Mesenchymal stem cell (in vitro differentiated cells and primary cell): ENCODE measurements at regions not wholly inside any gene's neighbourhood (a gene's known extent, or its start where the extent isn't known, plus 50 kb on each side); places are given as distances from the start of the nearest gene placed in this dataset.

Experiments used
- DNase-seq: peaks from one replicate; pipeline ENCODE4 v3.0.0-alpha.2; 2013
- H2AFZ ChIP-seq: one replicate; pipeline ENCODE4 v1.6.1; 2013; ENCODE audit warnings: low read depth, mild to moderate bottlenecking, control low read depth, inconsistent platforms, low read length, moderate library complexity
- H2AK5ac ChIP-seq: 2 replicates; pipeline ENCODE4 v1.6.1; 2013; ENCODE audit warnings: low read length, moderate library complexity, mild to moderate bottlenecking, inconsistent platforms; ENCODE audit not compliant: severe bottlenecking
- H2BK120ac ChIP-seq: one replicate; pipeline ENCODE4 v1.6.1; 2013; ENCODE audit warnings: low read depth, mild to moderate bottlenecking, inconsistent platforms, low read length, moderate library complexity
- H2BK12ac ChIP-seq, 2 experiments: one replicate each; pipeline ENCODE4 v1.6.1; 2013; ENCODE audit warnings: inconsistent platforms in 2 of 2, low read length in 2 of 2, mild to moderate bottlenecking in 2 of 2, moderate library complexity in 2 of 2, control low read depth in 1 of 2
- H2BK15ac ChIP-seq: one replicate; pipeline ENCODE4 v1.6.1; 2013; ENCODE audit warnings: mild to moderate bottlenecking, low read depth, inconsistent platforms; ENCODE audit not compliant: poor library complexity, severe bottlenecking
- H2BK5ac ChIP-seq: 2 replicates; pipeline ENCODE4 v1.6.1; 2013; ENCODE audit warnings: low read depth, mild to moderate bottlenecking, low read length, control low read depth, inconsistent platforms; ENCODE audit not compliant: poor library complexity, severe bottlenecking
- H3K14ac ChIP-seq, 2 experiments: one replicate each; pipeline ENCODE4 v1.6.1; 2013; ENCODE audit warnings: inconsistent platforms in 2 of 2, low read length in 2 of 2, control low read depth in 1 of 2, mild to moderate bottlenecking in 1 of 2, moderate library complexity in 1 of 2
- H3K18ac ChIP-seq, 2 experiments: one replicate each; pipeline ENCODE4 v1.6.1; 2013; ENCODE audit warnings: inconsistent platforms in 2 of 2, low read length in 2 of 2, control low read depth in 1 of 2, low read depth in 1 of 2, mild to moderate bottlenecking in 1 of 2
- H3K23ac ChIP-seq, 2 experiments: one replicate each; pipeline ENCODE4 v1.6.1; 2013; ENCODE audit warnings: inconsistent platforms in 2 of 2, low read length in 2 of 2, mild to moderate bottlenecking in 2 of 2, moderate library complexity in 2 of 2, control low read depth in 1 of 2
- H3K27ac ChIP-seq: 2 replicates; pipeline ENCODE4 v1.5.1; 2013; ENCODE audit warnings: mild to moderate bottlenecking, moderate library complexity, low read length, control low read depth, inconsistent platforms; ENCODE audit not compliant: poor library complexity, severe bottlenecking
- H3K27me3 ChIP-seq, 2 experiments: 2 replicates each; pipeline versions ENCODE4 v1.6.1 to v1.7.0; 2013; ENCODE audit warnings: low read length in 2 of 2, mild to moderate bottlenecking in 2 of 2, moderate library complexity in 2 of 2, control low read depth in 1 of 2, inconsistent platforms in 1 of 2; ENCODE audit not compliant: control insufficient read depth in 1 of 2, insufficient read depth in 1 of 2
- H3K36me3 ChIP-seq, 2 experiments: 2 replicates each; pipeline versions ENCODE4 v1.6.1 to v1.7.0; 2013; ENCODE audit warnings: low read length in 2 of 2, control low read depth in 1 of 2, inconsistent platforms in 1 of 2, low read depth in 1 of 2, mild to moderate bottlenecking in 1 of 2; ENCODE audit not compliant: insufficient read depth in 2 of 2, control insufficient read depth in 1 of 2
- H3K4ac ChIP-seq, 2 experiments: one replicate each; pipeline ENCODE4 v1.6.1; 2013; ENCODE audit warnings: inconsistent platforms in 2 of 2, low read length in 2 of 2, mild to moderate bottlenecking in 2 of 2, moderate library complexity in 2 of 2, control low read depth in 1 of 2, low read depth in 1 of 2
- H3K4me1 ChIP-seq: 2 replicates; pipeline ENCODE4 v1.6.1; 2013; ENCODE audit warnings: low read depth, low read length, control low read depth; ENCODE audit not compliant: control insufficient read depth, insufficient read depth
- H3K4me2 ChIP-seq: 2 replicates; pipeline ENCODE4 v1.6.1; 2013; ENCODE audit warnings: low read length, mild to moderate bottlenecking, inconsistent platforms; ENCODE audit not compliant: poor library complexity, severe bottlenecking
- H3K4me3 ChIP-seq, 2 experiments: 2 replicates each; pipeline versions ENCODE4 v1.5.1 to v1.7.0; 2013; ENCODE audit warnings: low read length in 2 of 2, mild to moderate bottlenecking in 2 of 2, control low read depth in 1 of 2, low read depth in 1 of 2; ENCODE audit not compliant: insufficient read depth in 1 of 2
- H3K79me1 ChIP-seq: replicated peaks from 2 replicates; pipeline ENCODE4 v1.6.1; 2013; ENCODE audit warnings: mild to moderate bottlenecking, control low read depth, low read length, inconsistent platforms; ENCODE audit not compliant: poor library complexity, severe bottlenecking
- H3K9ac ChIP-seq: 2 replicates; pipeline ENCODE4 v1.7.0; 2013; ENCODE audit warnings: mild to moderate bottlenecking, low read length, moderate library complexity
- H3K9me3 ChIP-seq: 2 replicates; pipeline ENCODE4 v1.7.0; 2013; ENCODE audit warnings: mild to moderate bottlenecking, low read length; ENCODE audit not compliant: control insufficient read depth
- H4K8ac ChIP-seq: one replicate; pipeline ENCODE4 v1.6.1; 2013; ENCODE audit warnings: inconsistent platforms, mild to moderate bottlenecking, low read length, moderate library complexity
- H4K91ac ChIP-seq: one replicate; pipeline ENCODE4 v1.6.1; 2013; ENCODE audit warnings: mild to moderate bottlenecking, low read length, inconsistent platforms
- WGBS: methylation state at CpG from one replicate; pipeline ENCODE4 v1.1.7; 2013; ENCODE audit warnings: mixed read lengths; 5-methylcytosine and 5-hydroxymethylcytosine counted together

DNA sequence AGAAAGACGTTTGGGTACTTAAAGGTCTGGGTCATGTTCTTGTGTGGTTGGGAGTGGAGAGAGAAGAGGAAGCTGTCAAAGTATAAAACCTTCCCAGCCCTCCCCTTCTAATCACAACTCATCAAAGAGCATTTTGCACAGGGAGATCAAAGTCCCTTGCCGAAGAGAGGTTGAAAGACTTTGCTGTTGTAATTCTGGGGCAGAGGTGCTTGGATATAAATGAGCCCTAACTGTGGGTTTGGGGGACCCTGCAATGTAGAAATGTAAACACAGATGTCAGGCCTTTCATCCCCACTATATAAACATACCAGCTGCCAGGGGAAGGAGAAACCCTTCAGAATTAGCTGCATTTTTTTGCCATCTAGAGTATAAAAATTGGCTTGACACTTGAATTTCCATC, 182.1 kb downstream of the ETAA1 start:
- no peak overlapping the region for H3K27ac ChIP-seq
- H3K9me3 ChIP-seq: peaks cover 28% of the 10 kb centered on the region
- H2BK5ac ChIP-seq: no peak overlapping the region
- H3K14ac ChIP-seq: no peak overlapping the region
- H4K8ac ChIP-seq: no peak overlapping the region
- no peaks in the 10 kb centered on the region for H3K79me1 ChIP-seq
- WGBS: no CpG with 5 or more reads among the region's 2 CpGs
- H3K4me2 ChIP-seq: no peak overlapping the region
- no peak overlapping the region for H3K4me3 ChIP-seq
- H3K36me3 ChIP-seq: no peaks in the 10 kb centered on the region
- H3K9ac ChIP-seq: no peak overlapping the region
- H2BK15ac ChIP-seq: no peak overlapping the region
- no peak overlapping the region for H3K18ac ChIP-seq
- no peak overlapping the region for H4K91ac ChIP-seq
- no peak overlapping the region for H2BK12ac ChIP-seq
- no peak overlapping the region for H3K23ac ChIP-seq
- peak; percentile 33 for DNase-seq
- no peak overlapping the region for H3K4ac ChIP-seq
- no peak overlapping the region for H2BK120ac ChIP-seq
- H2AFZ ChIP-seq: no peak overlapping the region
- H3K4me1 ChIP-seq: no peaks in the 10 kb centered on the region
- no peaks in the 10 kb centered on the region for H3K27me3 ChIP-seq
- H2AK5ac ChIP-seq: no peak overlapping the region

- Histone ChIP-seq H3K18ac (no peak overlapping the region), H3K36me3 (no peaks in the 10 kb centered on the region), H3K27me3 (no peaks in the 10 kb centered on the region), H3K4me1 (no peaks in the 10 kb centered on the region), H4K91ac (no peak overlapping the region), H2BK12ac (no peak overlapping the region), H3K4me3 (no peak overlapping the region), H2BK5ac (no peak overlapping the region), H4K8ac (no peak overlapping the region), H2AK5ac (no peak overlapping the region), H3K4me2 (no peak overlapping the region), H3K9ac (no peak overlapping the region), H3K4ac (no peak overlapping the region), H2AFZ (no peak overlapping the region), H2BK15ac (no peak overlapping the region), H3K14ac (no peak overlapping the region), H3K79me1 (no peaks in the 10 kb centered on the region), H3K23ac (no peak overlapping the region), H2BK120ac (no peak overlapping the region), H3K27ac (no peak overlapping the region), H3K9me3 (peaks cover 34% of the 10 kb centered on the region)
- no peak for DNase-seq
- WGBS: 80% methylated on average over 1 of the region's 1 CpG
Measured at GRCh38 chr2:67579806-67580205, 182.7 kb downstream of the ETAA1 start.

DNA sequence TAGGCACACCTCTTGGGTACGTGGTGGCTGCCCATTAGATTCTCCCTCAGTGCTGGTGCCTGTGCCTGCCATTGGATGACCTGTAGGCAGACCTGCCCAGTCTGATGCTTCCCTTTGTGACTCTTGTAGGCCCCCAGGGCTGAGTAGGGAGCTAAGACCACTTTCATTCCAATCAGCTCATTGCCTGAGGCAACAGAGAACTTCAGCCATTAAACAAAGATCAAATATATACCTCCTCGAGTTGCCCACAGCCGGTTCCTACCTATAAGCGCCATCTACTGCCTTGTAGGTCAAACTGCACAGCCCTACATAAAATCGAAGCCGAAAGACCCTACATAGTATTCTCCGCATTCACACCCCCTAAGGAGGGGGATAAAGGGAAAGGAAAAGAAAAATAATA, 184.6 kb downstream of the ETAA1 start:
- Histone ChIP-seq H2AFZ (no peak overlapping the region), H2BK15ac (no peak overlapping the region), H3K14ac (no peak overlapping the region), H3K23ac (no peak overlapping the region), H2AK5ac (no peak overlapping the region), H2BK5ac (no peak overlapping the region), H3K4ac (no peak overlapping the region), H2BK120ac (no peak overlapping the region), H3K9me3 (peaks cover 53% of the 10 kb centered on the region), H3K18ac (peak overlapping the region in 1 of 2 experiments; percentile 11), H3K27ac (no peak overlapping the region), H3K4me3 (peak overlapping the region in 1 of 2 experiments; percentile 9), H3K27me3 (no peaks in the 10 kb centered on the region), H3K9ac (no peak overlapping the region), H2BK12ac (peak overlapping the region in 1 of 2 experiments; percentile 65), H3K4me2 (no peak overlapping the region), H4K91ac (peak overlapping the region; percentile 16), H4K8ac (no peak overlapping the region), H3K4me1 (no peaks in the 10 kb centered on the region), H3K79me1 (no peaks in the 10 kb centered on the region), H3K36me3 (no peaks in the 10 kb centered on the region)
- 28% methylated on average over 4 of the region's 7 CpGs for WGBS
- DNase-seq: no peak

DNA sequence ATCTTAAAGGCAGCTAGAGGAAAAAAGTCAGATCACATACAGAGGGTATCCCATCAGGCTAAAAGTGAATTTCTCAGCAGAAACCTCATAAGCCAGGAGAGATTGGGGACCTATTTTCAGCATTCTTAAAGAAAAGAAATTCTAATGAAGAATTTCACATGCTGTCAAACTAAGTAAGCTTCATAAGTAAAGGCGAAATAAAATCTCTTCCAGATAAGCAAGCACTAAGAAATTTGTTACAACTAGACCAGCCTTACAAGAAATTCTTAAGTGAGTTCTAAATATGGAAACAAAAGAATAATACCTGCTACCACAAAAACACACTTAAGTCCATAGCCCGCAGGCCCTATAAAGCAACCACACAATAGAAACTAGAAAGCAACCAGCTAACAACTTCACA, 186.1 kb downstream of the ETAA1 start:
- H3K4me1 ChIP-seq: no peaks in the 10 kb centered on the region
- no peak overlapping the region for H4K91ac ChIP-seq
- H2BK15ac ChIP-seq: no peak overlapping the region
- H3K9ac ChIP-seq: no peak overlapping the region
- peaks cover 67% of the 10 kb centered on the region for H3K9me3 ChIP-seq
- H2BK120ac ChIP-seq: no peak overlapping the region
- no peak overlapping the region for H3K27ac ChIP-seq
- no peaks in the 10 kb centered on the region for H3K79me1 ChIP-seq
- H3K4me2 ChIP-seq: no peak overlapping the region
- H3K36me3 ChIP-seq: no peaks in the 10 kb centered on the region
- H3K4me3 ChIP-seq: no peak overlapping the region
- H2BK5ac ChIP-seq: no peak overlapping the region
- H2AK5ac ChIP-seq: no peak overlapping the region
- H3K27me3 ChIP-seq: no peaks in the 10 kb centered on the region
- no peak overlapping the region for H4K8ac ChIP-seq
- H3K14ac ChIP-seq: no peak overlapping the region
- no peak overlapping the region for H3K23ac ChIP-seq
- no peak overlapping the region for H2AFZ ChIP-seq
- 94% methylated on average over 2 of the region's 2 CpGs for WGBS
- no peak overlapping the region for H3K18ac ChIP-seq
- DNase-seq: no peak
- H3K4ac ChIP-seq: no peak overlapping the region
- H2BK12ac ChIP-seq: no peak overlapping the region
